ENCODE measurements at regions not wholly inside any gene's neighbourhood (a gene's known extent, or its start where the extent isn't known, plus 50 kb on each side); places are given as distances from the start of the nearest gene placed in this dataset.

DNA sequence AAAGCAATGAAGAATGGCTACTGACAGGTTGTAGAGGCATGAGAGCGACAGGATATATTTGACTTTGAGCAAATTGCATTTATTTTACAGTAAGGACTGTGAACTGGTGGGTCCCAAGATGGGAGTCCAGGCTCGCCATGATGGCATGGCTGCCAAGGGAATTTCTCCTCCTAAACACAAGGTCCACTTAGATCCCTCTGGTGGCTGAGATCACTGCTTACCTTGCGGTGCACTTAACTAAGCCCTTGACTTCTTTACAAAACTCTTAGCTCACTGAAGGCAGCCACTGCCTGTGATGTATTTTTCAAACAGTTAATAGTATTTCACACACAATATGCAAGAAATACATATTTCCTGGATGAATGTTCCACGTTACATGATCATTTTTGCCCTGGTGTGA lies 50.3 kb upstream of the SORBS2 start:
- DNase-seq: no peak

DNA sequence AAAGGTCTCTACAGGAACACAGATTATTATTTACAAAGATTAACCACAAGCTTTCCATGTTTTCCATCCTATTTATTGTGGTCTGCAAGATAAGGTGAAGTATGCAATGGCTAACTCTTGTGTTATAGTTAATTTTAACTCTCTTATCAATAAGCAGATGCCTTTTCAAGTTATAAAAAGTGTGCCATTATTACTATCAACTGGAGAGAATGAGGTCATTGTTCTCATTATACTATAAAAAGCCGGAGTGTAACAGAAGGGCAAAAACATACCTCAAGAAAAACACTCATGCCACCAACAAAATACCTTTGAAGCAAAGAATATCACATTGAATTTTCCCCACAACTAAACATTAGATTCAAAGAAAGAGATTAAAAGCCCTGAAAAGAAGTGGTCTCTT lies 52.0 kb upstream of the SORBS2 start:
- no peak for DNase-seq

DNA sequence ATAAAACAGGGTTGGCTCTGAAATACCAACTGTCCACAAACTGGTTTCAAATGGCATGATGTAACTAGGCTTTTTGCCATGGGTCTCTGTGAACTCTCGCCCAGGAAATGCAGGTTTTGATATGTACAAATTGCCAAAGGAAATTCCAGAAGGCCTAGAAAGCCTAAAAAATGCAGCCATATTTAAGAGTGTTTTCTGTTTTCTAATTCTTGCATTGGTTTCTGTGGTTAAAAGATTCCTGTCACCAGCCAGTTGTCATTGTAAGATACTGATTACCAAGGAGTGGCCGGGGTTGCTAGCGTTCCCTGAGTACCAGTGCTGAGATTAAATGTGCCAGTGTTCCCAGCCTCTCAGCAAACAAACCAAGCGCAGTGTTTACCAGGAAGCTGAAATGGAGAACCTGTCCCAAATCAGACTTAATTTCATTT lies 53.9 kb upstream of the SORBS2 start:
- no peak for DNase-seq

DNA sequence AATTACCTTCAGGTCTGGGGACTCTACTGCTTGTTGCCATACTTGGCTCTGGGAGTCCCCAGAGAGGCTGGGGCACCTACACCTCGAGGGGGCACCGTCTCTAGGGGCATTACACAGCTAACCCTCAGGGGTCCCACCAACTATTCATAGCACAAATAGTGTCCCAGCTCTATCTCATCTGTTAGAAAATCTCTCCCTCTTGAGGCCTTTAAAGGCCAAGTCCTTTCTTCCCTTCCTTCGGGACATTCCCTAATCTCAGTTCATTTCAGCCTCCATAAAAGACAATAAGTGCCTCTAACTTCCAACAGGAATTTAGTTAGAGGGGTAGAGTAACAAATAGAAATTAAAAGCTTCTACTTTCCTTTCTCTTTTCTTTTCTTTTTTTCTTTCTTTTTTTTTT lies 55.8 kb upstream of the SORBS2 start:
- no peak for DNase-seq

DNA sequence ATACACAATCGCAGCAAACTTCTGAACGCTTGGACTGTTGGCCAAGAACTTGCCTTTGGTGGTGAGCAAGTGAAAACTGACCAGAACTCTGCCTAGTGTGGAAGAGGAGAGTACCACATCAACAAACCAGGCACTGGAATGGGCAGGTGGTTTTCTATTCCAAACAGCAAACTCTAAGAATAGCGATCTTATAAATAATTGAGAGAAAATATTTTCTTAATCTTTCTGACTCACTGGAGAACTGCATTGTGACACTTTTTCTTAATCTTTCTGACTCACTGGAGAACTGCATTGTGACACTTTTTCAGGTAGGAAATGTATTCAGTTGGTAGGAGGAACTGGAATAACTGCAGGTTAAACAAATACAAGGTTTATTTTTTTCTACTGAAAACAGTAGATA lies 57.0 kb upstream of the SORBS2 start:
- no peak for DNase-seq

DNA sequence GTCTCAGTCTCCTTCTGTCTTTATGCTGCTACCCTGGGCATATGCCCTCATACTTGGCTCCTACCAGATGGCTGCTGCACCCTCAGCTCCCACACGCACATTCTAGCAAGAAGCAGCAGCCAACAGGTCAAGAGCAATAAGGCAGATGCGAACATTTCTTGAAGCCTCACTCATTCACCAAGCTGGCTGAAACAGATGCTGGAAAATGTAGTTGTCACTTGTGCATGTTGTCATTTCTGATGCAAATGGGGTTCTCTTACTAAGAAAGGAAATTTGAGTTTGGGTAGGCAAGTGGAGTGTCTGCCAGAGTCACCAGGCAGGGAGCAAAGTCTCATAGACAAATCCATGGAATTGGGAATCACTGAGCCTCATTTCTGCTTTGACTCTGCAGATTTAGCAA lies 57.4 kb upstream of the SORBS2 start:
- DNase-seq: no peak

DNA sequence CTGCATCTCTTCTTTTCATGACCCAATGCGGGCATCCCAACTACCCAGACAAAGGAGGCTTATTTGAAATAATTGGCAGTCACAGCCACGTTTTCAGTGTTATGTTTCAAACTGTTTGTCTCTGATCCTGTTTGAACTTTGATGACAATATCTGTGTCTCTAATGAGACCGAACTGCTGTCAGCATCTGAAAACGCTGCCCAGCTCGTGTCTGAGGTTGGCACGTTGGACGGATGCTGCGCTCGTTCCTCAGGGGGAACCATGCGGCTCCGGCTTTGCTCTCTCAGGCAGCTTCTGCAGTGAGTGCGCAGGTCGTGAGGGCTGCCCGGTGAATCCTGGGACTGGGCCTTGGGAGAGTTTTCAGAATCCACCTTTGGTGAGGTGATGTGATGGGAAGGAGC lies 58.4 kb upstream of the SORBS2 start:
- DNase-seq: no peak

DNA sequence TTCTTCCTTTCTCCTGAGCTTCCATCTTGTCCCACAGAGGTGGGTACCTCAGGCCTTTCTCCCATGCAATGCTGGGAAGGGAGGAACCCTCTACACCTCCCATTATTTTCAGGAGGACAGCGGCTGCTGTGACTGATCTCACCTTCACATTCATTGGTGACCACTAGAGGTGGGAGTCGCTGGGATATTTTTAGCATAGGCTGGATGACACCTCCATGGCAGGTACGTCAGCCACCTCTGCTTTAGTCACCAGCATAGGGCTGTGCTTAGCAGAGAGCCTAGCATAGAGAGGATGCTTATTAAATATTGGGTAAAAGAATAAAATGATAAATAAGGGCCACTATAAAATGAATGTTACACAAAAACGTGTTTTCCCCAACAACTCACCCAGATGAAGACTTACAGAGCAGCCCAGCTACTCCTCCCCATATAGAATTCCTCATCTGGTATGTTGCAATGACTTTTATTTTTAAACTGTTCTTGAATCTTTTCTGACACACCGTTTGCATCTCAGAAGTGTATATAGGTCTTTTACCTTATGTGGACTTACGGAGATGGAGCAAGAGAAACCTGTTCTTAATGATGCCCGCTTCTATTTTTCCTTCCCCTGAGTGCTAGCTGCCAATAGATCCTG lies 60.9 kb upstream of the SORBS2 start:
- DNase-seq: no peak

DNA sequence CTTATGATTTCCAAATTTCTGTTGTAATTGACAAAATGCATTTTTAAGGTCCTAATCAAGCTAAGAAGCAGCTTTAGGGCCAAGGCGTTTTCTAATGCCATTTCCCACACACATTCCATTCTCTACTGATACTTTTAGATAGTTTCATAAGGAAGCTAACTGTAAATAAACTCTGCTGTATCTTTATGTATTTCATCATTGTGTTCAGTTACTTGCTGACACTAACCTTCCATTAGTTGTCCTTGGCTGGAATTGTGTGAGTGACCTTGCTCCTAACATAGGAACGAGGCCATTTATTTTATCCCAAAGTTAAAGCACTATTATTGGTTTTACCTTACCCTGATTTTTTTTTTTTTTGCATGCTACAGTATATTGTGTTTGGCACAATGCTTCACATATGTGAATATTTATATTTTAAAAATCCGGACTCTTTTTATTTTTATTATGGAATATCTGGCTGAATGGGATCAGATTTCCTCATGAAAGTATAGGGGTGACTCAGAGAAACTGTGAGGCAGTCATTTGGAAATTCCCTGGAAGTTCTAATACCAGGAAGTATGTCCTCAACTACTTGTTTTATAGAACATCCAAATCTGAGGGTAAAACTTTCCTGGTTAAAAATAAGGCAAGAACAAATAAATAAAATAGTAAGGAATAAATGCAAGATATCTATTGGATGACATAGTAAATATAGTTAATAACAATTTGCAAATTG lies 62.7 kb upstream of the SORBS2 start:
- DNase-seq: no peak

DNA sequence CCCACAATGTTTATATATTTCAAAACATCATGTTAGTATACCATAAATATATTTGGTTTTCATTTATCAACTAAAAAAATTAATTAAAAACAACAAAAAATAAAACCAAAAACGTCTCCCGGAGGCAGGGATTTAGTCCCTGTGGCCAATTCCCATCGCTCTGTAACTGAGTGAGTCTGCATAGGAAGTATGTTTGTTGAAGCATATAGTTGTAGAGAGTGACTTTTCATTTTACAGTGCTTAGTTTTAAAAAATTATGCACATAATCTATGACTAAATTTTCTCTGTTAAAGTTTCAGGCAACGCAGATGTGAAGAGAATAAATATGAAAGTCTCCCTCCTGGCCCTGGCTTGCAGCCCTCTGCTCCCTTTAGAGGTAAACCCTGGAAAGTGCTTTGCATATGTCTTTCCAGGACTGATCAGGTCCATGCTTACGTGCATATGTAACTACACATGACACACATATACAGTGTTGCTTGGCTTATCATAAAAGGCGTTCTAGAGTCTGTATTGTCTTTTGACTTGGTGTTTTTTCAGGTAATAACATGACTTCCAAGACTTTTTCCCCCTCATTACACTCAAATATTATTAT lies 63.4 kb upstream of the SORBS2 start:
- no peak for DNase-seq

DNA sequence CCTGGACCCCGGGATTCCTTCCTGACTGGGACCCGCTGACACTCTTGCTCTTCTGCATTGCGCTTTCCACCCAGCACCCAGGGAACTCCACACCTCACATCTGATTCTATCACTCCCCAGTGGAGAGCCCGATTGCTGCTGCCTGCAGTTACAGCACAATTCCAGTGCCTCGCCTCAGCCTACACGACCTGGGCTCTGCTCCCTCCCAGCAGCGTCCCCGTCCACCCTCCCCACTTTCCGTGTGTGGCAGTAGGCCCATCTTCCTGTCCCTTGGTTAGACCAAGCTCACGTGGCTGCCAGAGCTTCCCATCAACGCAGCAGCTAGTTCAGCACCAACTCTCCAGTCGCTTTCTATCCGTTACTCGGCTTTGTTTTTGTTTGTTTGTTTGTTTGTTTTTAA lies 66.6 kb upstream of the SORBS2 start:
- no peak for DNase-seq

DNA sequence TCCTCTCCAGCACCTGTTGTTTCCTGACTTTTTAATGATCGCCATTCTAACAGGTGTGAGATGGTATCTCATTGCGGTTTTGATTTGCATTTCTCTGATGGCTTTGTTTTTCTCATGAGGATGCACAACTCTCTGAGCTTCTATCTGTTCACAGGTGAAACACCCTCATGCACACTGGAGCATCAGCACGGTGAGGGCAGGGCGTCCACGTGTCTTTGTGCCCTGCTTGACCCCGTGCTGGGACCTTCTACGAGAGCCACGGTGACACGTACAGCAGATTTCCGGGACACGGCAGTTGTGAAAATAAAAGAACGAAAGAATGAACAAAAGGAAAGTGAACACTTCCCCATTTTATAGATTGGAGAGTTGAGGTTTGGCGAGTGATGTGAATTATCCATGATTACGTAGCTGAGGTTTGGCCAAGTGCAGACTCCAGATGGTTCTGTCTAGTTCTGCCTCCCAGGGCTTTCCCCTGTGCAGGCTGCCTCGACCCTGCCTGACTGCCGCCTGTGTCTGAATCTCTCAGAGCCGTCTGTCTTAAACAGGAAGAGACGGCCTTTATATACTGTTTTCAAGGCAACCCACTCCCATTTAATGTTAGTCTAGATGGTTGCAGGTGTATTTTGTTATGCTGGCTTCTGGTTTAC lies 67.8 kb upstream of the SORBS2 start:
- DNase-seq: no peak

DNA sequence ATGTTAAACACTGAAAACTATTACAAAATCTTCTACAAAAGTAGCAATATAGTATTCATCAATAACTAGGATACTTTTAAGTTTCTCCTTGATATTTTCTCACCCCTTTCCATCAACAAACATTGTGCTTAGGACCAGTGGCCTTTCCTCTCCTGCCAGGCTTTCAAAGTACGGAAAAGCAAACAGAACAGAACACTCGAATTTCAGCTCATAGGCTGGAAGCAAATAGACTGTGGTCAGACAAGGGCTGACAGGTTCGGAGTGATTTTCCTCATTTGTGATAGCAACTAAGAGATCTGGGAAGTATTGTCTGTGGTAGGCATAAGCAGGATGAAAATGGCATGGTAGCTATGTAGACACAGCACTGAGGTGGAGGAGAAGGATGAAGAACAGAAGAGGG lies 68.6 kb upstream of the SORBS2 start:
- no peak for DNase-seq

DNA sequence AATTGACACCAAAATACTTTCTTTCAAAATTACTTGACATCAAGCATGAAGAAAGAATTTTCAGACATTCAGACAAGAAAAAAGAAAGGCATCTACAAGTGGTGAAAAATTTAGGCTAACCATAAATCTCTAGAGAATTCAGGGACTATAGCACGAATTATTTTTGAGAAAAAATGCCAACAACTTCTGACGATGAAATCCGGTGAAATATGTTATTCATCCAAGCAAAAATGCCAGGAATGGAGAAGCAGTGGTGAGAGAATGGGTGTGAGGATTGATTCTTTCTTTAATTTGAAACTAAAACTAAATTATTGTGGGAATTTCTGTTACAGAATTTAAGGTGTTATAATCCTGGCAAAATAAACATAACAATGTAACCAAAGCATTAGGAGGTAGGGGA lies 69.4 kb upstream of the SORBS2 start:
- no peak for DNase-seq

DNA sequence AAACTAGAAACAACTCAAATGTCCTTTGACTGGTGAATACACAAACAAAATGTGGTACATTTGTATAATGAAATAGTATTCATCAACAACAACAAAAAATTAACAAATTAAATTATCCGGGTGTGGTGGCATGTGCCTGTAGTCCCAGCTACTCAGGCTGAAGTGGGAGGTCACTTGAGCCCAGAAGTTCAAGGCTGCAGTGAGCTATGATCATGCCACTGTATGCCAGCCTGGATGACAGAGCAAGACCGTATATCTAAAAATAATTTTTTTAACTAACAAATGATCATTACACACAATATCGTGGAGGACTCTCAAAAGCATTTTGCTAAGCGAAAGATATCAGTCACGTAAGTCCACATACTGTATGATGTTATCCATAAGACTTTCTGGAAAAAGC lies 71.6 kb upstream of the SORBS2 start:
- no peak for DNase-seq

DNA sequence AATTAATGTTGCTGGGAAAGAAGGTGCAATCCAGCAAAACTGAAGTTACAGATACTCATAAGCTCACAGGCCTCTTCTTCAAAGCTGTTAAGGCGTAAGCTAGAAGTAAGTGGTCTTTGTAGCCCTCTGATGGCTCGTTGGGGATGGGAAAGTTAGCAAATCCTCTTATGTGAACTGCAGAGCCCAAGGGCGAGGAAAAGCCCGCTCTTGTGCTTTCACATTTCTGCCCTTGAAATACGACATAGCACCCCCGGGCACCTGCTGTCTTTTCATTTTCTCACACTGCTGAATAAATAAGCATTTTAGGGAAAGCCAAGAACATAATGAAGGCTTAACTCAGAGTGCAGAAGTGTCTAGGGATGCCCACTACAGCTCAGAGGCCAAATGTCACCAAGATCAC lies 73.1 kb upstream of the SORBS2 start:
- DNase-seq: no peak

DNA sequence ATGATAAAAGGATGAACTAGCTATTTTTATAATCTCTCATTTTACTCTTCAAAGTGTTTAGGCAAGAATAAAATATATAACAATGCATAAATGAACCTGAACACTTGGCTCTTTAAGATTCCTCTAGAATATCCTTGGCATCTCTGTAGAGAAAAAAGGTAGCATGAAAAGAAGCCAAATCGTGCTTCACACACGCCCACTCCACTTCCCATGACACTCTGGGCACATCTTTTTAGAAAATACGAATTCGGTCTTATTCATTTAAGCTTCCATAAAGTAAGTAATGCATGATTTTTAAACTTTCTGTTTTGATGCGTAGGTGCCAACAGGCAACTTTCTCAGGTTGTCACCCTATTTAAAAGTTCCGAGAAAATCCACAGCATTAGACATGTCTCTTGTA lies 73.6 kb upstream of the SORBS2 start:
- DNase-seq: no peak

DNA sequence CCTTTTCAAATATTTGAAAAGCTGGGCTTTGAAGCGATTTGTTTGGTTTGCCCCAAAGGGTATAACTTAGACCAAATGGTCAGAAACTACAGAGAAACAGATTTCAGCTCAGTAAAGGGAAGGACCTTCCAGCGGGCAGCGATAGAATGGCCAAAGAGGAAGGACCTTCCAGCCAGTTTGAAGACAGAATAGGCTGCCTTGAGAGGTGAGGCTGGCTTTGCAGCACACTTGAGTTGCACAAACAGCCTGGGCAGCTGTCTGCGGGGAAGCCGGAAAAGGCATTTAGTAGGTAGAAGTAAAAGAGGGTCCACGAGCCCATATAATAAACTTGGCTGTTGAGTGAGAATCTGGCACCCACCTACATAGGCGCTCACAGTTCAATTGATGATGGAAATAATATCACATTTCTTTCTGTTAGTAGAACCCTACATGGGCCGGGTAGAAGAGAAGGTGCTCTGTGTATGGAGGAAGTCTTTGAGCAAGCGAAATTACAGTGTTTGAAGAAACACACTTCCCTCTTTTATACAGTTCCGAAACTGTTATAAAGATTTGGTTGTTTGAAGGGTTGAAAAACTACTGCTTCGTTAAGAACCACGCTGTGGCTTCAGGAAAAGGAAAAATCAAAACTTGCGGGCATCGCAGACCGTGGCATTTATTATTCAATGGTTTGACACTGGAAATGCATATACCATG lies 75.0 kb upstream of the SORBS2 start:
- no peak for DNase-seq

DNA sequence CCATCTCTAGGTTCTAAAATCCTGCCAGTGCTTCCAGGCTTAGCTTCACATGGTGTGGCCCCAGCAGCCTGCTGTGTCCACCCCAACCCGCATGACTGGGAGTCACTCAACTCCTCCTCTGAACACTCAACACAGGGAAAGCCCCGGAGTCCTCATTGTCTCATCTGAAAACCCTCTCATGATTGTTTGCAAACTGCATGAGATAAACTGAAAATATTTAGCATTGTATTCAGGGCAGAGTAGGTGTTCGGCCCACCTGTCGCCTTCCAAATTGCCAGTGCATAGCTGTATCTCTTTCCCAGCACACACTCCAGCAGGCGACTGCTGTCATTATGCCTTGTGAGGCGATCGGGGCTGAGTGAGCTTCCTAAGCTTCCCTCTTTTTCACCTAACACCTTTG lies 76.7 kb upstream of the SORBS2 start:
- no peak for DNase-seq

DNA sequence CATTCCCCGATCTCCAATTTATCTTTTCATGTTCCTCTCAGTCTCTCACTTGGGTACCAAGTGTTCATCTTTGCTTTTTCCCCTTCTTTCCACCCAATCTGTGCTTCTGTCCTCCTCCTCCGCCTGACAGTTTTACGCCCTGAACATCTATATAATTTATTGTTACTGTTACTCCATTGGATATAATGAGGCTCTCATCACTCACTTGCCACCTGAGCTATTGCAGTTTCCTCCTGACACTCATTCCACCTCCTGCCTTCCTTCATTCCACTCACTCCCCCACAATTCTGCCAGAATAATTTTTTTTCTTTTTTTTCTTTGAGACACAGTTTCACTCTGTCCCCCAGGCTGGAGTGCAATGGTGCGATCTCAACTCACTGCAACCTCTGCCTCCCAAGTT lies 77.6 kb upstream of the SORBS2 start:
- DNase-seq: no peak

DNA sequence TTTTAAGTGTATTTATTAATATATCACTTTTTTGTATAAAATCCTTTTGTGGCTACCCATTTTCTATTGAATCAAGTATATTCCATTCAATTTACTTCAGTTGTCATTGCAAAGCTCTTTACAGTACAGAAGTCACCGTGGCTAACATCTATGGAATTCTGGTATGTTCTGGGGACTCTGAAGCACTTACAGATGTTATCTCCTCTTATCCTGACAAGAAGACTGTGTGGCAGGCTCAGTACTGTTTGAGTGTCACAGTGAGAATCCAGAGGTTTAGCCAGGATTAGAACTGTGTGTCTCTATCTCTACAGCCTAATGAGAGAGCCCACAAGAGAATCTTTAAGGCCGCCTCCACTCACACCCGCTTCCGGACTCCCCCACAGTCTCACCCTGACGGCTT lies 78.2 kb upstream of the SORBS2 start:
- no peak for DNase-seq

DNA sequence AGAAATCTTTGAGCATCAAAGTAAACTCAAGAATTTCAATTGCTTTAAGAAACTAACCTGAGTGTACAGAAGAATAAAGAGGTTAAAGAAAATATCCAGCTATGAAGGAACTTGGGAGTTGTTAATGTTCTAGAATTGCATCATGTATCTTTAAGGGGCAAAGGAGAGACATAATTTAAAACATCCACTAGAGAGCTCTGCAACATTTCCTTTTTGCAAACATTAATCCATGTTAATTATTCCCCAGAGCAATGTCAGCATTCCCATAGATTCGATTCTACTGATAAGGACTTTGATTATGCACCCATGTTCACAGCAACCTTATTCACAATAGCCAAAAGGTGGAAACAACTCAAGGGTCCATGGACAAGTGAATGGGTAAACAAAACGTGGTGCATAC lies 80.2 kb upstream of the SORBS2 start:
- DNase-seq: no peak

DNA sequence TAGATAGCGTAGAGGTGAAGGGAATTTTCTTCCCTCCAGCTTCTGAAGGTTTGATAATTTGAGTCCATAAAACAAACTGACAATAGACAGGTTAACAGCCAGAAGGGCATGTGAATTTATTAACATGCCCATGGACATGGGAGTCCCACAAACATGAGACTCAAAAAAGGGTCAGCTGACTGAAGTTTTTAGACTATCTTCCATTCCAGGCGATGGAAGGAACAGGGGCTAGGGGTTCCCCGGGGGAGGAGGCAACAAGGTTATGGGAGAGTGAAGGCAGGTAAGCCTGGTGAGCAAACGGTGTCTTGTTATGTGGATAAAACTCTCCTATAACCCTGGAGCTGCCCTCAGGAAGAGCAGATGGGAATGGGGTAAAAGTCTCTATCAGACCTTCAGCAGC lies 81.5 kb upstream of the SORBS2 start:
- no peak for DNase-seq
